A673 (cell line): ENCODE measurements at regions not wholly inside any gene's neighbourhood (a gene's known extent, or its start where the extent isn't known, plus 50 kb on each side); places are given as distances from the start of the nearest gene placed in this dataset.
A peak's percentile ranks its signal among the peaks of the same experiment; 100 is the strongest.

Experiments used
- BruUV-seq: library from RNA; stranded (reverse); fragments of 400-500 nt; replicated peaks from 2 replicates; lab custom pipeline; 2021; lab: Mats Ljungman, UMichigan
- CTCF ChIA-PET: fragments of 300-600 bp; sonication (Branson Sonifier 250); formaldehyde crosslinking; loops from one replicate; lab custom pipeline; 2022; ENCODE audit warnings: antibody characterized with exemption; lab: Charles Lee
- POLR2A ChIA-PET: fragments of 300-600 bp; sonication (Branson Sonifier 250); formaldehyde crosslinking; loops from one replicate; lab custom pipeline; 2022; ENCODE audit warnings: antibody characterized with exemption; ENCODE audit not compliant: low non-redundant PET; lab: Charles Lee
- DNase-seq: peaks from one replicate; pipeline ENCODE4 v3.0.0-alpha.2; 2015; ENCODE audit warnings: low spot score
- H3K27ac ChIP-seq: fragments of 200-600 bp; sonication (generic); 2 replicates; pipeline ENCODE4 v1.5.1; 2016; ENCODE audit warnings: mixed run types, low read depth, mild to moderate bottlenecking, mixed read lengths, antibody characterized with exemption, low read length; ENCODE audit not compliant: poor library complexity, severe bottlenecking
- H3K27me3 ChIP-seq: fragments of 200-600 bp; sonication (generic); replicated peaks from 2 replicates; pipeline ENCODE4 v1.6.1; 2017; ENCODE audit warnings: mixed run types, low read depth, mild to moderate bottlenecking, mixed read lengths, antibody characterized with exemption, low read length; ENCODE audit not compliant: insufficient read depth, poor library complexity
- H3K36me3 ChIP-seq: fragments of 200-600 bp; sonication (generic); 2 replicates; pipeline ENCODE4 v1.6.1; 2016; ENCODE audit warnings: mixed run types, mild to moderate bottlenecking, mixed read lengths, antibody characterized with exemption, low read length; ENCODE audit not compliant: insufficient read depth, poor library complexity, severe bottlenecking
- H3K4me1 ChIP-seq: fragments of 200-600 bp; sonication (generic); 2 replicates; pipeline ENCODE4 v1.6.1; 2017; ENCODE audit warnings: mixed run types, mild to moderate bottlenecking, mixed read lengths, antibody characterized with exemption, low read length; ENCODE audit not compliant: insufficient read depth, poor library complexity, severe bottlenecking
- H3K4me3 ChIP-seq: fragments of 200-600 bp; sonication (generic); 2 replicates; pipeline ENCODE4 v1.5.1; 2016; ENCODE audit warnings: low read depth, mixed run types, mild to moderate bottlenecking, mixed read lengths, low read length; ENCODE audit not compliant: poor library complexity, severe bottlenecking
- H3K9me3 ChIP-seq: fragments of 200-600 bp; sonication (generic); 2 replicates; pipeline ENCODE4 v1.6.1; 2016; ENCODE audit warnings: mixed run types, low read depth, mild to moderate bottlenecking, mixed read lengths, antibody characterized with exemption, low read length; ENCODE audit not compliant: poor library complexity, severe bottlenecking
- EZH2 ChIP-seq: fragments of 200-600 bp; sonication (generic); IDR thresholded peaks from 2 replicates; pipeline ENCODE4 v1.6.1; 2017; ENCODE audit warnings: borderline replicate concordance, low read depth, mild to moderate bottlenecking, mixed read lengths, antibody characterized with exemption, low read length; ENCODE audit not compliant: poor library complexity, severe bottlenecking
- intact Hi-C: fragments of 100-400 bp; cut with micrococcal nuclease; formaldehyde crosslinking; loops from one replicate; pipeline ENCODE4 v1.10.0; 2022; ENCODE audit not compliant: unreplicated experiment
- TF ChIP-seq, protein P1 (sequence below): fragments of 300-800, 200-600 bp; sonication (generic); conservative IDR thresholded peaks from 2 replicates; pipeline ENCODE4 v1.5.1; 2017; ENCODE audit warnings: low read depth, mild to moderate bottlenecking, antibody characterized with exemption, low read length, moderate library complexity, mixed read lengths

DNA sequence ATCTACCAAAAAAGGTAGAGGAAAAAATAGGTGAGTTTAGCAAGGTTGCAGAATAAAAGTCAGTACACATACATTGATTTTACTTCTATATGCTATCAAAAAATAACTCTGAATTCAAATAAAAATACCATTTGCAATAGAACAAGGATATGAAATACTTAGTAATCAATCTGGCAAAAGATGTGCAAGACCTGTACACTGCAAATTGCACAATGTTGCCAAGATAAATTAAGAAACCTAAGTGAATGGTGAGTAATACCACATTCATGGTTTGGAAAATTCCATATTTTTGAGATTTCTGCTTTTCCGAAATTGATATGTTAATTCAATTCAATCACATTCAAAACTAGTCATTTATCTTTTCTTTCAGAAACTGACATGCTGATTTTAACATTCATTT is 464.8 kb downstream of the EPHA3 start:
- no peak overlapping the region for H3K4me3 ChIP-seq
- POLR2A ChIA-PET, result no interaction called here
- H3K27ac ChIP-seq, result no peak overlapping the region
- H3K9me3 ChIP-seq, result no peaks in the 10 kb centered on the region
- TF ChIP-seq EZH2, result no peak
- TF ChIP-seq, protein P1, sequence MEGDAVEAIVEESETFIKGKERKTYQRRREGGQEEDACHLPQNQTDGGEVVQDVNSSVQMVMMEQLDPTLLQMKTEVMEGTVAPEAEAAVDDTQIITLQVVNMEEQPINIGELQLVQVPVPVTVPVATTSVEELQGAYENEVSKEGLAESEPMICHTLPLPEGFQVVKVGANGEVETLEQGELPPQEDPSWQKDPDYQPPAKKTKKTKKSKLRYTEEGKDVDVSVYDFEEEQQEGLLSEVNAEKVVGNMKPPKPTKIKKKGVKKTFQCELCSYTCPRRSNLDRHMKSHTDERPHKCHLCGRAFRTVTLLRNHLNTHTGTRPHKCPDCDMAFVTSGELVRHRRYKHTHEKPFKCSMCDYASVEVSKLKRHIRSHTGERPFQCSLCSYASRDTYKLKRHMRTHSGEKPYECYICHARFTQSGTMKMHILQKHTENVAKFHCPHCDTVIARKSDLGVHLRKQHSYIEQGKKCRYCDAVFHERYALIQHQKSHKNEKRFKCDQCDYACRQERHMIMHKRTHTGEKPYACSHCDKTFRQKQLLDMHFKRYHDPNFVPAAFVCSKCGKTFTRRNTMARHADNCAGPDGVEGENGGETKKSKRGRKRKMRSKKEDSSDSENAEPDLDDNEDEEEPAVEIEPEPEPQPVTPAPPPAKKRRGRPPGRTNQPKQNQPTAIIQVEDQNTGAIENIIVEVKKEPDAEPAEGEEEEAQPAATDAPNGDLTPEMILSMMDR, result no peak
- BruUV-seq, result no TSS peak
- H3K4me1 ChIP-seq, result peaks cover 19% of the 10 kb centered on the region
- intact Hi-C loops, result loop anchor here (10.0 kb wide), 1 partner anchor 283 kb away; no protein-coding TSS in a partner anchor
- H3K36me3 ChIP-seq, result no peaks in the 10 kb centered on the region
- H3K27me3 ChIP-seq, result no peaks in the 10 kb centered on the region
- DNase-seq, result no peak
- CTCF ChIA-PET, result no interaction called here

DNA sequence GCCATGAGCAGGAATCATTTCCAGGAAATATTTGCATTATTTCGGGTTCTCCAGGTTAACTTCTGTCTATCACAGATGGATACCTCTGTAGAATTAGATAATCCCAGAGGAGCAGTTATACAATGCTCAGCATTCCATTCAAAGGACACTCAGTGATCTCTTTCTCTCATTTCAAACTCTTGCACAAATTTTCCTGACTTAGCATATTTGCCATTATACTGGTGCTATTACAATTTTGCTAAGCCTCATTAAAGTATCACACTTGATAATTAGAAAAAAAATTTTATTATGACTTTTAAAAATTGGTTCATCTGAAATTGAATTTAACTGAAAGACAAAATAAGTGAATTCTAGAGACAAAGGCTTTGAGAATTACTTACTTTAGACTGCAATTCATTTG is 469.0 kb downstream of the EPHA3 start:
- no TSS peak for BruUV-seq
- intact Hi-C loops, result loop anchor here (5.0 to 10.0 kb wide), 2 partner anchors 278 to 1354 kb away; no protein-coding TSS in a partner anchor
- no peaks in the 10 kb centered on the region for H3K36me3 ChIP-seq
- CTCF ChIA-PET, result no interaction called here
- TF ChIP-seq, protein P1, result no peak
- TF ChIP-seq EZH2, result no peak
- POLR2A ChIA-PET, result no interaction called here
- H3K4me3 ChIP-seq, result no peak overlapping the region
- peaks cover 41% of the 10 kb centered on the region for H3K4me1 ChIP-seq
- H3K27ac ChIP-seq, result peak overlapping the region; percentile 19
- peak; percentile 25 for DNase-seq
- H3K9me3 ChIP-seq, result no peaks in the 10 kb centered on the region
- H3K27me3 ChIP-seq, result no peaks in the 10 kb centered on the region

DNA sequence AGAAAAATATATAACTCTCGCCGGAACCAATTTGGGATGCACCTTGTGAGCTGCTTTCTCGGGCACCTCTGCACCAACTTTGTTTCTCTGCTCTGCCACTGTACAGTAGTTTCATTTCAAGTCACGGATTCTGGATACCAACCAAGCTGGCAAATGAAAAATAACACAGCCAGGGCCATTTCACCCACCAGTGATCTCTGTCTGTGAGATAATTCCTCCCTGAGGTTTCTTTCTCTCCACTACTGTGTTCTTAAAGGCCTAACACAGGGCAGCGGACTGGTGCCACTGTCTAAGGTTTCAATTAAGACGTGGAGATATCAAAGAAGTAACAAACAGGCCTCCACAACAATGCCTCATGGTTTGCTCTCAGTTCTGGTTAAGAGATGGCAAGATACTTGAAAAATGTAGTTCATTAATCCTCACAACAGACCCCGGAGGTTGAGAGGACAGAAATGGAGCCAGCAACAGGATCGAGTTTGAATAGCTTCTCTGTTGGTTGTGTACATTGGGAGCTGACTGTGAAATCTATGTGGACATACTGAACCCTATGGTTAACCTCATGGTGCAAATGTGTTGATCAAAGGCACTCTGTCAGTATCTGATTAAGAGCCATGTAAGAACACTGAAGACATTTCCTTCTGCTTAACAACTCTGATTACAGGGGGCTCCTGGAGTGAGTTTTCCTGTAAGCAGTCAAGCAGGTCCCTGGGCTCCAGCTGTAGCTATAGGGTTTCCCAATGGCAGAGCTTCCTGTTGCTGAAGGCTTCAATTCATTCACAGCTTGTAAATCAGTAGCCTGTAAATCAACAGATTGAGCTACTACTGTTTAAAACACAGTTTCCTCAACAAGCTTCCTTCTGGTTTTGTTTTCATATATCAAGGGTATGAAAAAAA is 470.5 kb downstream of the EPHA3 start:
- Histone ChIP-seq H3K4me3 (no peak overlapping the region), H3K27me3 (no peaks in the 10 kb centered on the region), H3K9me3 (no peaks in the 10 kb centered on the region), H3K27ac (peak overlapping the region; percentile 68), H3K36me3 (no peaks in the 10 kb centered on the region), H3K4me1 (peaks cover 41% of the 10 kb centered on the region)
- BruUV-seq, result no TSS peak
- ChIA-PET CTCF (interaction anchor here (0.9 kb wide), 1 partner anchor 237 kb away, joined by 3 read pairs; no protein-coding TSS in a partner anchor), POLR2A (interaction anchor here (0.7 kb wide), 1 partner anchor 114 kb away, joined by 4 read pairs; no protein-coding TSS in a partner anchor)
- TF ChIP-seq EZH2, result no peak
- TF ChIP-seq, protein P1, result no peak
- peak; percentile 92 for DNase-seq
- intact Hi-C loops, result loop anchor here (5.0 to 10.0 kb wide), 2 partner anchors 277 to 1356 kb away; no protein-coding TSS in a partner anchor
